A549 (cell line): ENCODE measurements at regions not wholly inside any gene's neighbourhood (a gene's known extent, or its start where the extent isn't known, plus 50 kb on each side); places are given as distances from the start of the nearest gene placed in this dataset.

ENCODE experiments used
- ATAC-seq, 2 experiments: fragments of 200-7000 bp in 1 of 2; fragments of >200 bp in 1 of 2; cut with Nextera tagmentation in 1 of 2; cut with Tn5 transposase in 1 of 2; 3 replicates each; pipeline versions ENCODE4 v1.8.0 to v1.9.1; 2018 to 2020; ENCODE audit warnings: mild to moderate bottlenecking in 1 of 2, moderate library complexity in 1 of 2
- CTCF ChIA-PET: fragments of 300-600 bp; sonication (Branson Sonifier 250); formaldehyde crosslinking; extraction: SDS; loops from one replicate; lab custom pipeline; 2021; ENCODE audit warnings: antibody characterized with exemption, inconsistent platforms; lab: Yijun Ruan, JAX
- POLR2A ChIA-PET: fragments of 350-600 bp; formaldehyde crosslinking; extraction: SDS; loops from one replicate; lab custom pipeline; 2021; ENCODE audit warnings: antibody characterized with exemption, inconsistent platforms; lab: Yijun Ruan, JAX
- DNase-seq, 2 experiments: peaks; one replicate each; pipeline versions ENCODE4 v3.0.0 to v3.0.0-alpha.2; 2011 to 2016; ENCODE audit warnings: low read depth in 1 of 2, low spot score in 1 of 2
- FAIRE-seq: peaks from 2 replicates; lab custom pipeline; 2011; peaks lifted over from hg19 to GRCh38; lab: Jason Lieb, UNC
- H3K27ac ChIP-seq, 2 experiments: fragments of >200 bp; sonication (Bioruptor Twin); formaldehyde crosslinking; 3 replicates each; pipeline ENCODE4 v1.5.1; 2016 to 2017
- H3K4me1 ChIP-seq: fragments of >200 bp; sonication (Bioruptor Twin); formaldehyde crosslinking; 3 replicates; pipeline ENCODE4 v1.6.1; 2016
- H3K4me2 ChIP-seq: fragments of >200 bp; sonication (Bioruptor Twin); formaldehyde crosslinking; 3 replicates; pipeline ENCODE4 v1.6.1; 2016
- H3K4me3 ChIP-seq: fragments of >200 bp; sonication (Bioruptor Twin); formaldehyde crosslinking; 3 replicates; pipeline ENCODE4 v1.5.1; 2016
- H3K9me3 ChIP-seq: fragments of >200 bp; sonication (Bioruptor Twin); formaldehyde crosslinking; 3 replicates; pipeline ENCODE4 v1.6.1; 2016
- BCL3 ChIP-seq: fragments of >200 bp; sonication (Bioruptor Twin); formaldehyde crosslinking; IDR thresholded peaks from 3 replicates; pipeline ENCODE4 v1.6.1; 2016
- CBX2 ChIP-seq: fragments of 200-600 bp; sonication (generic); IDR thresholded peaks from 2 replicates; pipeline ENCODE4 v1.6.1; 2016; ENCODE audit warnings: low read depth, mild to moderate bottlenecking, borderline replicate concordance
- CBX8 ChIP-seq: fragments of 200-600 bp; sonication (generic); IDR thresholded peaks from 2 replicates; pipeline ENCODE4 v1.6.1; 2016
- CEBPB ChIP-seq, 2 experiments: fragments of >200 bp in 1 of 2; sonication (Bioruptor Twin) in 1 of 2; formaldehyde crosslinking in 1 of 2; IDR thresholded peaks; 2 replicates each; pipeline ENCODE4 v1.6.1; 2012 to 2016
- CTCF ChIP-seq: fragments of >200 bp; sonication (Bioruptor Twin); formaldehyde crosslinking; IDR thresholded peaks from 3 replicates; pipeline ENCODE4 v1.5.1; 2016
- FOSL2 ChIP-seq, 2 experiments: fragments of 450-650 bp in 1 of 2; fragments of >200 bp in 1 of 2; sonication (Bioruptor Twin) in 1 of 2; formaldehyde crosslinking; IDR thresholded peaks; 2 replicates each; pipeline versions ENCODE4 v1.5.0 to v1.6.1; 2016 to 2020; ENCODE audit warnings: mild to moderate bottlenecking in 1 of 2, moderate library complexity in 1 of 2
- FOXS1 ChIP-seq: fragments of 250-450 bp; sonication (Bioruptor Pico); IDR thresholded peaks from 2 replicates; pipeline ENCODE4 v1.5.0; 2020; ENCODE audit warnings: mild to moderate bottlenecking, moderate library complexity
- GATA3 ChIP-seq: IDR thresholded peaks from 2 replicates; pipeline ENCODE4 v1.6.1; 2012; ENCODE audit warnings: borderline replicate concordance
- HDAC2 ChIP-seq: fragments of 200-600 bp; sonication (generic); IDR thresholded peaks from 2 replicates; pipeline ENCODE4 v1.6.1; 2016
- HOXB13 ChIP-seq: fragments of 250-450 bp; sonication (Bioruptor Pico); IDR thresholded peaks from 2 replicates; pipeline ENCODE4 v1.5.0; 2020; ENCODE audit warnings: low read depth, mild to moderate bottlenecking, moderate library complexity
- HOXB5 ChIP-seq: fragments of 250-450 bp; sonication (Bioruptor Pico); IDR thresholded peaks from 2 replicates; pipeline ENCODE4 v1.5.0; 2020; ENCODE audit warnings: mild to moderate bottlenecking, moderate library complexity
- JUN ChIP-seq, 2 experiments: fragments of >200 bp; sonication (Bioruptor Twin); formaldehyde crosslinking; IDR thresholded peaks; 2 replicates in 1 of 2; 3 replicates in 1 of 2; pipeline ENCODE4 v1.6.1; 2016 to 2017
- KDM1A ChIP-seq: fragments of 200-600 bp; sonication (generic); IDR thresholded peaks from 2 replicates; pipeline ENCODE4 v1.6.1; 2016; ENCODE audit warnings: low read depth, mild to moderate bottlenecking
- KDM5A ChIP-seq: fragments of 200-600 bp; sonication (generic); IDR thresholded peaks from 2 replicates; pipeline ENCODE4 v1.6.1; 2016; ENCODE audit warnings: antibody characterized with exemption, mild to moderate bottlenecking
- NPAS2 ChIP-seq: fragments of 250-450 bp; sonication (Bioruptor Pico); IDR thresholded peaks from 2 replicates; pipeline ENCODE4 v1.8.0; 2022; ENCODE audit warnings: mild to moderate bottlenecking, moderate library complexity, borderline replicate concordance
- PHF8 ChIP-seq: fragments of 200-600 bp; sonication (generic); IDR thresholded peaks from 2 replicates; pipeline ENCODE4 v1.6.1; 2016; ENCODE audit warnings: low read depth, mild to moderate bottlenecking, antibody characterized with exemption, moderate library complexity, borderline replicate concordance
- POLR2AphosphoS2 ChIP-seq: conservative IDR thresholded peaks from 2 replicates; pipeline ENCODE4 v1.6.1; 2012; ENCODE audit warnings: low read length, improper control_type of control experiment, inconsistent platforms
- RCOR1 ChIP-seq: fragments of 150-350 bp; IDR thresholded peaks from 2 replicates; pipeline ENCODE4 v1.6.1; 2014; ENCODE audit warnings: antibody characterized with exemption, low read length, low read depth
- RFX5 ChIP-seq: fragments of 450-650 bp; IDR thresholded peaks from 2 replicates; pipeline ENCODE4 v1.7.1; 2014; ENCODE audit warnings: antibody characterized with exemption, mild to moderate bottlenecking, moderate library complexity
- TP53 ChIP-seq: fragments of 250-450 bp; sonication (Bioruptor Pico); IDR thresholded peaks from 2 replicates; pipeline ENCODE4 v1.5.0; 2021; ENCODE audit warnings: mild to moderate bottlenecking, moderate library complexity
- ZFP36 ChIP-seq: fragments of 450-650 bp; IDR thresholded peaks from 2 replicates; pipeline ENCODE4 v1.6.1; 2014; ENCODE audit warnings: borderline replicate concordance; ENCODE audit not compliant: partially characterized antibody
- ZSCAN20 ChIP-seq: fragments of 250-450 bp; sonication (Bioruptor Pico); IDR thresholded peaks from 2 replicates; pipeline ENCODE4 v1.8.0; 2022; ENCODE audit warnings: mild to moderate bottlenecking, moderate library complexity
- WGBS: methylation state at CpG from one replicate; pipeline ENCODE4 v1.1.6; 2017; ENCODE audit errors: missing lambda C conversion rate; 5-methylcytosine and 5-hydroxymethylcytosine counted together
- TF ChIP-seq, protein P1 (sequence below): IDR thresholded peaks from 2 replicates; pipeline ENCODE4 v1.6.1; 2012; ENCODE audit warnings: low read depth, borderline replicate concordance
- TF ChIP-seq, protein P2 (sequence below): fragments of 450-650 bp; IDR thresholded peaks from 2 replicates; pipeline ENCODE4 v1.6.1; 2014; ENCODE audit warnings: antibody characterized with exemption
- TF ChIP-seq, protein P3 (sequence below): fragments of 250-450 bp; sonication (Bioruptor Pico); IDR thresholded peaks from 2 replicates; pipeline ENCODE4 v1.5.0; 2020; ENCODE audit warnings: low read depth, mild to moderate bottlenecking, moderate library complexity

DNA sequence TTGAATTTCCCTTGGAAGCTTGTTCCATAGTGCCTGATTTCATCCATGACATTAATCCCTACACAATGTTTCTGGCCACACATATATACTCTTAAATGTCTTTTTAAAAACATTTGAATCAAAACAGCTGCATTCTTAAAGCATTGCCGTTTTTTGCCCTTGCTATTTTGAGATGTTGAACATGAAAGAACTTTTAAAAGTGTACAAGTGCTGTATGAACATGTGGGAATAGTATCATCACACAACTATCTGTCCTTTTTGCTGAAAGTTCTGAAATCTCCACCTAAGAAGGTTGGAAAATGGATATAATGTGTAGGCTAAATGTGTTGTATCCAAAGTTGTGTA lies 318.7 kb upstream of the UBE2E3 start:
- peaks cover 25% of the 10 kb centered on the region for H3K4me1 ChIP-seq
- 77% methylated on average over 1 of the region's 1 CpG for WGBS
- TF ChIP-seq TP53 (CRISPR knock-in tag) (no peak), HOXB13 (no peak), CEBPB (IDR thresholded peaks at IDR 0.05) (no peak), JUN (IDR thresholded peaks at IDR 0.05) (no peak), KDM1A (no peak), GATA3 (no peak)
- TF ChIP-seq, protein P1, sequence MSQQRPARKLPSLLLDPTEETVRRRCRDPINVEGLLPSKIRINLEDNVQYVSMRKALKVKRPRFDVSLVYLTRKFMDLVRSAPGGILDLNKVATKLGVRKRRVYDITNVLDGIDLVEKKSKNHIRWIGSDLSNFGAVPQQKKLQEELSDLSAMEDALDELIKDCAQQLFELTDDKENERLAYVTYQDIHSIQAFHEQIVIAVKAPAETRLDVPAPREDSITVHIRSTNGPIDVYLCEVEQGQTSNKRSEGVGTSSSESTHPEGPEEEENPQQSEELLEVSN: no peak
- TF ChIP-seq, protein P2, sequence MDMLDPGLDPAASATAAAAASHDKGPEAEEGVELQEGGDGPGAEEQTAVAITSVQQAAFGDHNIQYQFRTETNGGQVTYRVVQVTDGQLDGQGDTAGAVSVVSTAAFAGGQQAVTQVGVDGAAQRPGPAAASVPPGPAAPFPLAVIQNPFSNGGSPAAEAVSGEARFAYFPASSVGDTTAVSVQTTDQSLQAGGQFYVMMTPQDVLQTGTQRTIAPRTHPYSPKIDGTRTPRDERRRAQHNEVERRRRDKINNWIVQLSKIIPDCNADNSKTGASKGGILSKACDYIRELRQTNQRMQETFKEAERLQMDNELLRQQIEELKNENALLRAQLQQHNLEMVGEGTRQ: no peak
- H3K4me3 ChIP-seq: no peak overlapping the region
- no peak overlapping the region for H3K4me2 ChIP-seq
- no peak for ATAC-seq
- H3K9me3 ChIP-seq: no peaks in the 10 kb centered on the region
- no peak for FAIRE-seq
- H3K27ac ChIP-seq: no peak overlapping the region
- CTCF ChIA-PET: no interaction called here
- DNase-seq: no peak
- POLR2A ChIA-PET: no interaction called here

GRCh38 chr2:180660881-180661685 lies 319.3 kb upstream of the UBE2E3 start:
- POLR2A ChIA-PET: no interaction called here
- FAIRE-seq: no peak
- no peak for DNase-seq
- CTCF ChIA-PET: no interaction called here
- no peak overlapping the region for H3K4me3 ChIP-seq
- no peak for TF ChIP-seq CBX2
- no peak for TF ChIP-seq ZFP36
- TF ChIP-seq FOXS1: no peak
- no peak for TF ChIP-seq PHF8
- TF ChIP-seq CBX8: no peak
- no peak for TF ChIP-seq NPAS2 (CRISPR knock-in tag)
- no peak for TF ChIP-seq HDAC2
- TF ChIP-seq KDM5A: no peak
- TF ChIP-seq BCL3: no peak
- no peak for TF ChIP-seq ZSCAN20 (CRISPR knock-in tag)
- TF ChIP-seq FOSL2 (IDR thresholded peaks at IDR 0.05): no peak
- TF ChIP-seq FOSL2 (CRISPR knock-in tag; IDR thresholded peaks at IDR 0.05): no peak
- no peak for TF ChIP-seq RCOR1
- no peak for TF ChIP-seq HOXB5 (CRISPR knock-in tag)
- TF ChIP-seq CTCF: no peak
- no peak for TF ChIP-seq RFX5
- TF ChIP-seq POLR2AphosphoS2: no peak
- TF ChIP-seq, protein P3, sequence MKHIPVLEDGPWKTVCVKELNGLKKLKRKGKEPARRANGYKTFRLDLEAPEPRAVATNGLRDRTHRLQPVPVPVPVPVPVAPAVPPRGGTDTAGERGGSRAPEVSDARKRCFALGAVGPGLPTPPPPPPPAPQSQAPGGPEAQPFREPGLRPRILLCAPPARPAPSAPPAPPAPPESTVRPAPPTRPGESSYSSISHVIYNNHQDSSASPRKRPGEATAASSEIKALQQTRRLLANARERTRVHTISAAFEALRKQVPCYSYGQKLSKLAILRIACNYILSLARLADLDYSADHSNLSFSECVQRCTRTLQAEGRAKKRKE (CRISPR knock-in tag): no peak
- H3K4me2 ChIP-seq: no peak overlapping the region
- H3K27ac ChIP-seq: no peak overlapping the region
- no peak for ATAC-seq
- peaks cover 31% of the 10 kb centered on the region for H3K4me1 ChIP-seq
- H3K9me3 ChIP-seq: no peaks in the 10 kb centered on the region
- WGBS: 94% methylated on average over 5 of the region's 5 CpGs
